Epithelial cell of esophagus (primary cell): ENCODE measurements at regions not wholly inside any gene's neighbourhood (a gene's known extent, or its start where the extent isn't known, plus 50 kb on each side); places are given as distances from the start of the nearest gene placed in this dataset.

Experiments
- DNase-seq: peaks from one replicate; pipeline ENCODE4 v3.0.0; 2010; ENCODE audit warnings: low read depth
- H3K4me3 ChIP-seq: 2 replicates; pipeline ENCODE4 v1.5.1; 2011; ENCODE audit warnings: mild to moderate bottlenecking, low read length, control low read depth
- TF ChIP-seq, protein P1 (sequence below): IDR thresholded peaks from 2 replicates; pipeline ENCODE4 v1.5.1; 2011; ENCODE audit warnings: low read depth, mild to moderate bottlenecking, low read length, control low read depth, inconsistent platforms; ENCODE audit not compliant: insufficient read depth; ENCODE audit errors: missing control alignments

- no peak overlapping the region for H3K4me3 ChIP-seq
- peak; percentile 76 for DNase-seq
- TF ChIP-seq, protein P1, sequence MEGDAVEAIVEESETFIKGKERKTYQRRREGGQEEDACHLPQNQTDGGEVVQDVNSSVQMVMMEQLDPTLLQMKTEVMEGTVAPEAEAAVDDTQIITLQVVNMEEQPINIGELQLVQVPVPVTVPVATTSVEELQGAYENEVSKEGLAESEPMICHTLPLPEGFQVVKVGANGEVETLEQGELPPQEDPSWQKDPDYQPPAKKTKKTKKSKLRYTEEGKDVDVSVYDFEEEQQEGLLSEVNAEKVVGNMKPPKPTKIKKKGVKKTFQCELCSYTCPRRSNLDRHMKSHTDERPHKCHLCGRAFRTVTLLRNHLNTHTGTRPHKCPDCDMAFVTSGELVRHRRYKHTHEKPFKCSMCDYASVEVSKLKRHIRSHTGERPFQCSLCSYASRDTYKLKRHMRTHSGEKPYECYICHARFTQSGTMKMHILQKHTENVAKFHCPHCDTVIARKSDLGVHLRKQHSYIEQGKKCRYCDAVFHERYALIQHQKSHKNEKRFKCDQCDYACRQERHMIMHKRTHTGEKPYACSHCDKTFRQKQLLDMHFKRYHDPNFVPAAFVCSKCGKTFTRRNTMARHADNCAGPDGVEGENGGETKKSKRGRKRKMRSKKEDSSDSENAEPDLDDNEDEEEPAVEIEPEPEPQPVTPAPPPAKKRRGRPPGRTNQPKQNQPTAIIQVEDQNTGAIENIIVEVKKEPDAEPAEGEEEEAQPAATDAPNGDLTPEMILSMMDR, result no peak
Measured at GRCh38 chr11:29309992-29310391, 706.8 kb downstream of the KCNA4 start.

- TF ChIP-seq, protein P1, result no peak
- no peak overlapping the region for H3K4me3 ChIP-seq
- peak; percentile 29 for DNase-seq
Measured at GRCh38 chr11:29306527-29306926, 710.3 kb downstream of the KCNA4 start.

DNA sequence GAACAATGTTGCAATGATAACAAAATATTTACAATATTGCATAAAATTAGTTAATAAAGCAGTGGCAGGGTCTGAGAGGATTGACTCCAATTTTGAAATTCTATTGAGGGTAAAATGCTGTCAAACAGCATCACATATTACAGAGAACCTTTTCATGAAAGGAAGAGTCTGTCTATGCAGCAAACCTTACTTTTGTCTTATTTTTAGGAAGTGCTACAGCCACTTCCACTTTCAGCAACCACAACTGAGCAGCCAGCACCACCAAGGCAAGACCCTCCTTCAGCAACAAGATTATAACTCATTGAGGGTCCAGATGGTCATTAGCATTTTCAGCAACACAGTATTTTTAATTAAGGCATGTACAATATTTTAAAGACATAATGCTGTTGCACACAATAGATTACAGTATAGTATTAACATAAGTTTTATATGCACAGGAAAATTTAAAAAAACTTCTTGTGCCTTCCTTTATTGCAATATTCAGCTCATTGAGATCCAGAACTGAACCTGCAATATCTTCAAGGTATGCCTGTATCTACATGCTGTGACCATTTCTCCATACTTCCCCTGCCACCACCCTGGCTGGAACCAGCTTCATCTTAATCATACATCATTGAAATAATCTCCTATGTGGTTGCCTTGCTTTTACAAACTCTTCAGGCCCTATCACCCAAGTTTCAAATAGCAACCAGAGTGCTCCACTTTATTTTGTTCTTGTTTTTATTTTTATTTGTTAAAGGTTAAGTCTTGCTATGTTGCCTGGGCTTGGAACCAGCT is 711.2 kb downstream of the KCNA4 start:
- no peak overlapping the region for H3K4me3 ChIP-seq
- DNase-seq, result peak; percentile 86
- TF ChIP-seq, protein P1, result no peak

- H3K4me3 ChIP-seq, result no peak overlapping the region
- TF ChIP-seq, protein P1, result no peak
- peak; percentile 65 for DNase-seq
Measured at GRCh38 chr11:29300420-29300819, 716.4 kb downstream of the KCNA4 start.

DNA sequence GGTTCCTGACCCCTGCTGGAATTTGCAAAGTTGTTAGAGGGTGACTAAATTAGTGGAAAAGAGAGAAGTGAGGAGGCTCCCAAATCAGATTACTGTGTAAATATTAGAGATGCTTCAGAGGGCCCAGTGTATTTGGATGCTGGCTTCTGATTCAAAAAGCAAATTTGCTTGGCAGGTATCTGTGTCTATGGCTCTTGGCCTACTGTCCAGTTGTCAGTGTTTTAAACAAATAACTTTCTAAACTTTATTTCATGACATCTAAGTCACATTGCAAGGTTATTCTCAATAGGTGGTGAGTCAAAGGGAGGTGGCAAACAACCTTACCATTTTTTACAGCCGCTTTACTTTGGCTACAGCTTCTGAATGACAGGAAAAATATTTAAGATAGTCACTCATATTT is 720.1 kb downstream of the KCNA4 start:
- DNase-seq, result no peak
- TF ChIP-seq, protein P1, result no peak
- H3K4me3 ChIP-seq, result no peak overlapping the region

DNA sequence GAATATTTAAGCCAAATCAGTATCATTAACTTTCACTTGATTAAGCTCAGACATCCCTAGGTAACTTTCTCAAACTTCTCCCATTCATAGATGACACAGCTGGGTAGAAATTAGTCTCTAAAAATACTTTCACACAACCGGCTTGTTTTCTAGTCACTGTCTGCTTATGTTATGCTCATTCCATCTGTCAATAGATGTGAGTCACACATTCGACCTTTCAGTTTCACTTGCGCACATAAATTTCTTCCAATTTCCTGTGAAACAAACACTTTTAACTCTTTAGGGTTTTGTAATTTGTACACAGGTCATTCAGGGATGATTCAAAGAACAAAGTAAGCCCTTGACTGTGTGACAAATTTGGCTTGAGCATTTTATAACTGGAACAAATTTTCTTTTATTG is 723.0 kb downstream of the KCNA4 start:
- DNase-seq, result peak; percentile 81
- no peak overlapping the region for H3K4me3 ChIP-seq
- TF ChIP-seq, protein P1, result no peak

DNA sequence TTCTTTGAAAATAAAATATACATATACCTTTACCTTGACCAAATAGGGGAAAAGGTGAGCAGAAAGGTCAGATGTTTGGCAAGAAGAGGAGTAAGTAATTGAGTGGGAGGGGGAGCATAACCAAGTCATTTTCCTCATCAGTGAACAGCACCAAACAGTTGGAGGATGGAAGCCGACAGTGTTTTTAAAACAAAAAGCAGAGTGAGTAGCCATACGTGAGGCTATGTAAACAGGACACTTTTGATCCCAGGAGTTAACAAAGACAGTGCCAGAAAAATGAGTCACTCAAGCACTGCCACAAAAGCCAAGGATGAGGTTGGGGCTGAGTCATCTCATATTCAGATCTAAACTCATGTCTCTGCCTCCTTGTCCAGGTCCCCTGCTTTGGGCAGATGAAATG is 734.7 kb downstream of the KCNA4 start:
- TF ChIP-seq, protein P1, result no peak
- H3K4me3 ChIP-seq, result no peak overlapping the region
- peak; percentile 96 for DNase-seq
